GM20000 (cell line): ENCODE measurements at regions not wholly inside any gene's neighbourhood (a gene's known extent, or its start where the extent isn't known, plus 50 kb on each side); places are given as distances from the start of the nearest gene placed in this dataset.

Source experiments
- DNase-seq: peaks from one replicate; pipeline ENCODE4 v3.0.0; 2012; ENCODE audit warnings: low spot score
- CTCF ChIP-seq: IDR thresholded peaks from 2 replicates; pipeline ENCODE4 v1.5.1; 2012; ENCODE audit warnings: mild to moderate bottlenecking, control low read depth; ENCODE audit errors: extremely low read depth, missing control alignments

GRCh38 chr10:123551259-123551658 lies 114.9 kb upstream of the GPR26 start:
- TF ChIP-seq CTCF: no peak
- no peak for DNase-seq

- TF ChIP-seq CTCF: no peak
- peak; percentile 64 for DNase-seq
These were observed 113.2 kb upstream of the GPR26 start for GRCh38 chr10:123552760-123553554.

- DNase-seq: no peak
- no peak for TF ChIP-seq CTCF
These were observed 112.2 kb upstream of the GPR26 start for GRCh38 chr10:123553810-123554430.

GRCh38 chr10:123554656-123555055 lies 111.5 kb upstream of the GPR26 start:
- TF ChIP-seq CTCF: no peak
- DNase-seq: no peak

GRCh38 chr10:123555616-123556015 lies 110.5 kb upstream of the GPR26 start:
- DNase-seq: no peak

GRCh38 chr10:123556049-123556448 lies 110.1 kb upstream of the GPR26 start:
- no peak for DNase-seq
- TF ChIP-seq CTCF: no peak

More at GRCh38 chr10:123555616-123556015, 110.5 kb upstream of the GPR26 start:
- TF ChIP-seq CTCF: no peak

GRCh38 chr10:123556736-123557135 lies 109.4 kb upstream of the GPR26 start:
- TF ChIP-seq CTCF: no peak
- DNase-seq: no peak
